ENCODE measurements at regions not wholly inside any gene's neighbourhood (a gene's known extent, or its start where the extent isn't known, plus 50 kb on each side); places are given as distances from the start of the nearest gene placed in this dataset.

DNA sequence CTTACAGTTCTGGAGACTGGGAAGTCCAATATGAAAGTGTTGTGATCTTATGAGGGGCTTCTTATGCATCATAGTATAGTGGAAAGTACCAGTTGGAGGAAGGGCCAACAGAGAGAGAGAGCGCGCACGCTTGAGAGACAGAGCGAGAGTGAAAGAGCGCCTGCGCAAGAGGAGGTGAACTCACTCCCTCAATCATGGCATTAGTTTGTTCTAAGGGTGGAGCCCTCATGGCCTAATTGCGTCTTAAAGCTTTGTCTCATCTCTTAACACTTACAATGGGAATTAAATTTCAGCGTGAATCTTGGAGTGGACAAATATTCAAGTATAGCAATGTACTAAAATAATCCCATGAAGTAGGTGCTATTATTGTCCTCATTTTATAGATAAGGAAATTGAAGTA, 303.2 kb downstream of the OSTF1 start:
- CTCF ChIA-PET: no interaction called here
- Mint-ChIP-seq H3K4me1 (no peaks in the 10 kb centered on the region), H3K4me3 (no peak overlapping the region), H3K27ac (no peak overlapping the region), H3K36me3 (ENCODE audit: low read depth) (no peaks in the 10 kb centered on the region), H3K27me3 (no peaks in the 10 kb centered on the region), H3K9me3 (no peaks in the 10 kb centered on the region)
- POLR2A ChIA-PET: no interaction called here
- no peak for DNase-seq

GRCh38 chr9:75395336-75395735, 307.0 kb downstream of the OSTF1 start:
- no peaks in the 10 kb centered on the region for H3K4me1 Mint-ChIP-seq
- H3K9me3 Mint-ChIP-seq: no peaks in the 10 kb centered on the region
- no peaks in the 10 kb centered on the region for H3K27me3 Mint-ChIP-seq
- no peaks in the 10 kb centered on the region for H3K36me3 Mint-ChIP-seq (ENCODE audit: low read depth)
- no peak overlapping the region for H3K4me3 Mint-ChIP-seq
- DNase-seq: no peak
- POLR2A ChIA-PET: no interaction called here
- CTCF ChIA-PET: no interaction called here
- no peak overlapping the region for H3K27ac Mint-ChIP-seq

- no peaks in the 10 kb centered on the region for H3K36me3 Mint-ChIP-seq (ENCODE audit: low read depth)
- H3K9me3 Mint-ChIP-seq: no peaks in the 10 kb centered on the region
- ChIA-PET POLR2A (no interaction called here), CTCF (no interaction called here)
- no peak overlapping the region for H3K27ac Mint-ChIP-seq
- H3K27me3 Mint-ChIP-seq: no peaks in the 10 kb centered on the region
- no peak overlapping the region for H3K4me3 Mint-ChIP-seq
- DNase-seq: no peak
- no peaks in the 10 kb centered on the region for H3K4me1 Mint-ChIP-seq
These were observed 309.5 kb downstream of the OSTF1 start for GRCh38 chr9:75397836-75398235.

GRCh38 chr9:75408391-75408790, 320.1 kb downstream of the OSTF1 start:
- Mint-ChIP-seq H3K36me3 (ENCODE audit: low read depth) (no peaks in the 10 kb centered on the region), H3K27me3 (no peaks in the 10 kb centered on the region), H3K27ac (no peak overlapping the region), H3K4me1 (no peaks in the 10 kb centered on the region), H3K9me3 (peaks cover 2% of the 10 kb centered on the region), H3K4me3 (no peak overlapping the region)
- DNase-seq: no peak
- ChIA-PET POLR2A (no interaction called here), CTCF (no interaction called here)

- Mint-ChIP-seq H3K27ac (no peak overlapping the region), H3K36me3 (ENCODE audit: low read depth) (no peaks in the 10 kb centered on the region), H3K27me3 (no peaks in the 10 kb centered on the region), H3K4me3 (no peak overlapping the region), H3K9me3 (peaks cover 2% of the 10 kb centered on the region), H3K4me1 (no peaks in the 10 kb centered on the region)
- ChIA-PET POLR2A (no interaction called here), CTCF (no interaction called here)
- DNase-seq: no peak
These were observed 322.1 kb downstream of the OSTF1 start for GRCh38 chr9:75410405-75410804.

DNA sequence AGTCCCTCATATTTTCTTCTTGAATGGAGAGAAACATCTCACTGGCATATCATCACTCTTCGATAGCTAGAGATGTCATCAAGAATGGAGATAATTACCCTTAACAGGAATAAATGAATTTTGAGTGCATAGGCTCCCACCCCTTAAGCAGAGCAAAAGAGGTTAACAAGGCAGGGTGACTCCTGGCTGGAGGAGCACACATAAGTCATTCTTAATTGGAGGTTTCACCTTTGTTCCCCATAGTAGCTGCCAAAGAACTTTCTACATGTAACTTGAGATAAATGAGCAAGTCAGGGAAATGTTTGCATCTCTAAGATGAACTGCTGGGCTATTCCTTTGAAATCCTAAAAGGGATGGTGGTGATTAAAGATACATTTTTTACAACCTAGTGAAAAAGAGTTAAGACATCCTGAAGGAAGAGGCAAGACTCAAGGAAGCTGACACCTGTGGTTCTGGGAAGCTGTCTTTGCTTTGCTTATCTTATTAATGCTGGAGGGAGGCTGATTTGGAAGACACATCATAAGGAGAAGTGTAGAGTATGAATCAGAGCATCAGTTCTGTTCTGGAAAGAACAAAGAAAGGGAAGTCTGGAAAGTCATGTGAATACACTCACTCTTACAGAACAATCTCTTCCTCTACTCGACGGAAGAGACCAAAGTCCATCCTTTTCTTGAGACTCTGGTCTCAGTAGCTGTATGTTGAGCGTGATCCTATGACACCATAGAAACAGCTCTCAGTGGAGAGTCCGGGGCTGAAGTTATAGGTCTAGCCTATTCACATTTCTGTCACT, 326.3 kb downstream of the OSTF1 start:
- Mint-ChIP-seq H3K4me1 (no peaks in the 10 kb centered on the region), H3K9me3 (no peaks in the 10 kb centered on the region), H3K27me3 (no peaks in the 10 kb centered on the region), H3K27ac (no peak overlapping the region), H3K36me3 (ENCODE audit: low read depth) (no peaks in the 10 kb centered on the region), H3K4me3 (no peak overlapping the region)
- DNase-seq: no peak
- ChIA-PET POLR2A (no interaction called here), CTCF (interaction anchor here (0.6 kb wide), 1 partner anchor 404 kb away, joined by 5 read pairs; no protein-coding TSS in a partner anchor)

DNA sequence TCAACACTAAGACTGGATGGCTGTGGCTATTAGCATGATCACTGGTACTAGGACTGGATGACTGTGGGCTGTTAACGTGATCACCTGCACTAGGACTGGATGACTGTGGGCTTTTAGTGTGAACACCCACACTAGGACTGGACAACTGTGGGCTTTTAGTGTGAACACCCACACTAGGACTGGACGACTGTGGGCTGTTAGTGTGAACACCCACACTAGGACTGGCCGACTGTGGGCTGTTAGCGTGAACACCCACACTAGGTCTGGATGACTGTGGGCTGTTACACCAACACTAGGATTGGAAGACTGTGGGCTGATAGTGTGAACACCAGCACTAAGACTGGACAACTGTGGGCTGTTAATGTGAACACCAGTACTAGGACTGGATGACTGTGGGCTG, 329.2 kb downstream of the OSTF1 start:
- ChIA-PET POLR2A (no interaction called here), CTCF (no interaction called here)
- Mint-ChIP-seq H3K9me3 (no peaks in the 10 kb centered on the region), H3K4me3 (no peak overlapping the region), H3K4me1 (no peaks in the 10 kb centered on the region), H3K27ac (no peak overlapping the region), H3K27me3 (no peaks in the 10 kb centered on the region), H3K36me3 (ENCODE audit: low read depth) (no peaks in the 10 kb centered on the region)
- DNase-seq: no peak

DNA sequence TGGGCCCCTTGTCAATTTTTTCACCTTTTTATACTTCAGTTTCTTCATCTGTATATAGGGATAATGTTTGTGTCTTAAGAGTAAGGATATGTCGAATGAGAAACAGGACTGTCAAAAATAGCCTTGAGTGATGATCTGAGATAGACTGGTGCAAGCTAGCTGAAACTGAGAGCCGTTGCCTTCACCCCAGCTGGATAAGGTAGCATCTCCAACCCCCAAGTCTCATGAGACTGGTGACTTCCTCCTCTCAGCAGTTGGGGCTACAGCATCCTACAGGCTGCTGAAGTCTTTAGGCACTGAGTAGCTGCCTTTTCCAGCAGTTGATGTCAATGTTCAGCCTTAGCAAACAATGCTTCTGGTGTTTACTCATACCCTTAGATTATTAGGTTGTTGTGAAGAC, 330.2 kb downstream of the OSTF1 start:
- Mint-ChIP-seq H3K4me1 (no peaks in the 10 kb centered on the region), H3K27ac (no peak overlapping the region), H3K27me3 (no peaks in the 10 kb centered on the region), H3K36me3 (ENCODE audit: low read depth) (no peaks in the 10 kb centered on the region), H3K4me3 (no peak overlapping the region), H3K9me3 (no peaks in the 10 kb centered on the region)
- no peak for DNase-seq
- CTCF ChIA-PET: no interaction called here
- POLR2A ChIA-PET: no interaction called here

GRCh38 chr9:75422944-75423522, 334.7 kb downstream of the OSTF1 start:
- Mint-ChIP-seq H3K9me3 (no peaks in the 10 kb centered on the region), H3K36me3 (ENCODE audit: low read depth) (no peaks in the 10 kb centered on the region), H3K4me1 (no peaks in the 10 kb centered on the region), H3K27me3 (no peaks in the 10 kb centered on the region), H3K27ac (no peak overlapping the region), H3K4me3 (no peak overlapping the region)
- CTCF ChIA-PET: no interaction called here
- POLR2A ChIA-PET: no interaction called here
- DNase-seq: no peak

DNA sequence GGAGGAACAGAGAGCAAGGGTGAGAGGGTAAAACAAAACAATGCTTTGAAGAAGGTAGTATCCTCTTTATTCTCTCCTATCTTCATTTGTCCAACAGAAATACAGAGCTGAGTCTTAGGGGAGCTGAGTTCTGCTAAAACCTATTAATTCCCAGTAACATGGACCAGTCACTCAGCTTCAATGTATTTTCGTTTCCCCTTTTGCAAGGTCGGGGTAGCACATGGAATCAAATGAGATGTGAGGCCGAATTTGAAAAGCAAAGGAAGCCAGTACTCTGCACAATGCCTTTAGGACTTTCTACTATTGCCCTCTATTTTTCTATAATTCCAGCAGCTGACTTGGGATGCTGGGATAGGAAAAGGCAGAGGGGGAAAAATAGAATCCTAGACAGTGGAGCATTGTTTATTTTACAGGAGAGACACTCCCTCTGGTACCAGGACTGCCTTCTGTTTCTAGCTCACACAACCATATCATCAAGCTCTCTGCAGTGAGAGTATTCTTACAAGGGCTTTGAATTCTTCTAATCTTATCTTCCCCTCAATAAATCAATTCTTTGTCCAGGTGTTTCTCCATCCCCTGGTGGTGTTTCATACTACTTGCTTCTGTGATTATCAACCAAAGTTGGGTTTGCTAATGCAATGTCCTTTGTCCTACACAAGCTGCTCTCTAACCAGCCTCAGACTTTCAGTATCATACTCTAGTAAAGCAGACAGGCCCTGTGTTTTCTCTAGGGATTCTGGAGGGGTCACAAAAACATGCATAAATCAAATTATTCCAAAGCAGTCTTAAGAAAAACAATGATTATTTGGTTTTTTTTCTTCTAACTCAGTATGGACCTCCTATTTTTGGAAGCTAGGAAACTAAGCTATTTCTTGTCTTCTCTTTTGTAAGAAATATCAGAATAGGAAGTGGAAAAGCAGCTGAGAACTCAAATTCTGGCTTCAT, 341.5 kb downstream of the OSTF1 start:
- no peak overlapping the region for H3K4me3 Mint-ChIP-seq
- POLR2A ChIA-PET: no interaction called here

GRCh38 chr9:75431375-75431774, 343.1 kb downstream of the OSTF1 start:
- H3K4me1 Mint-ChIP-seq: no peaks in the 10 kb centered on the region
- CTCF ChIA-PET: no interaction called here
- POLR2A ChIA-PET: no interaction called here
- DNase-seq: no peak
- H3K27me3 Mint-ChIP-seq: no peaks in the 10 kb centered on the region
- H3K27ac Mint-ChIP-seq: no peak overlapping the region
- no peaks in the 10 kb centered on the region for H3K9me3 Mint-ChIP-seq
- no peak overlapping the region for H3K4me3 Mint-ChIP-seq
- no peaks in the 10 kb centered on the region for H3K36me3 Mint-ChIP-seq (ENCODE audit: low read depth)

More for the DNA sequence above, 341.5 kb downstream of the OSTF1 start:
- H3K9me3 Mint-ChIP-seq: no peaks in the 10 kb centered on the region
- CTCF ChIA-PET: no interaction called here
- H3K36me3 Mint-ChIP-seq (ENCODE audit: low read depth): no peaks in the 10 kb centered on the region
- no peak for DNase-seq
- no peak overlapping the region for H3K27ac Mint-ChIP-seq
- no peaks in the 10 kb centered on the region for H3K27me3 Mint-ChIP-seq
- H3K4me1 Mint-ChIP-seq: no peaks in the 10 kb centered on the region

DNA sequence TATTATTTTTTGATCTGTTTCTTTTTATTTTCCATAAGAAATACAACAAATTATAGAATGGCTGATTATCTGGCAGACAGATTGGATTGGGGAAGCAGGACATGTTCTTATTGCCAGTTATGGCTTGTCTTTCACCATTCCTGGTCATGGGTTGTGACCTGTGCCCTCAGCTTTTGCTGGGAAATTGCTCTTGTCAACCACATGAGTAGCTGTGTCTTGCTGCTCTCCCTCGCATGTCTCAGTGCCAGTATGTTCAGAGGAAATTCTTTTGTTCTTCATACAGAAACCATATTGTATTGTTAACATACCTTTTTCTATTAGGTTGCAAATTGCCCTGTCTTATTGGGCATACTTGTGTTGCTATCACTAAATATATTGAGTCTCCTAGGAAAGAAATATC, 344.1 kb downstream of the OSTF1 start:
- Mint-ChIP-seq H3K9me3 (no peaks in the 10 kb centered on the region), H3K36me3 (ENCODE audit: low read depth) (no peaks in the 10 kb centered on the region), H3K4me3 (no peak overlapping the region), H3K27ac (no peak overlapping the region), H3K27me3 (no peaks in the 10 kb centered on the region), H3K4me1 (no peaks in the 10 kb centered on the region)
- POLR2A ChIA-PET: no interaction called here
- CTCF ChIA-PET: no interaction called here
- no peak for DNase-seq

DNA sequence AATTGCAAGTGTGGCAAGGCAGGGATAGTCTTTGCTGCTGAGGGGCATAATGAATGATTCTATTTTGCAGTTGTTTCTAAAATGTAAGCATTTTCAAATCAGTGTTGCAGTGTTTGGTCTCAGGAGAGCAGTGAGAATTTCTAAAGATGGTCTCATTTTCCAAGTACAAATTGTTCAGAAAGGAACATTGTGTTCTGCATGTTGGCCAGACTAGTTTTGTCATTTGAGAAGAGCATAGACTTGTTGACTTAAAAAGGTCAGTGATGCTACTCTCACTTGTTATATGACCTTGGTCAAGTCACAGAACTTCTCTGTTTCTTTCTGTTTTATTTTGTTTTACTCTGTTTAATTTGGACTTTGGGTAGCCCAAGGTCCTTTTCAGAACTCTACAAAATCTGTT, 344.6 kb downstream of the OSTF1 start:
- H3K27me3 Mint-ChIP-seq: no peaks in the 10 kb centered on the region
- H3K4me3 Mint-ChIP-seq: no peak overlapping the region
- ChIA-PET CTCF (no interaction called here), POLR2A (no interaction called here)
- no peaks in the 10 kb centered on the region for H3K9me3 Mint-ChIP-seq
- DNase-seq: no peak
- H3K36me3 Mint-ChIP-seq (ENCODE audit: low read depth): no peaks in the 10 kb centered on the region
- no peaks in the 10 kb centered on the region for H3K4me1 Mint-ChIP-seq
- H3K27ac Mint-ChIP-seq: no peak overlapping the region

- Mint-ChIP-seq H3K4me1 (no peaks in the 10 kb centered on the region), H3K27me3 (no peaks in the 10 kb centered on the region), H3K4me3 (no peak overlapping the region), H3K36me3 (ENCODE audit: low read depth) (no peaks in the 10 kb centered on the region), H3K27ac (no peak overlapping the region), H3K9me3 (no peaks in the 10 kb centered on the region)
- DNase-seq: no peak
- ChIA-PET CTCF (no interaction called here), POLR2A (no interaction called here)
These were observed 350.4 kb downstream of the OSTF1 start for GRCh38 chr9:75438716-75439115.

All from activated CD4-positive, alpha-beta memory T cell treated with anti-CD3 and anti-CD28 coated beads, Interleukin-2, amount 10 ng/mL, durations not matched to agents 7 days and 5 days (primary cell).